Immature natural killer cell (primary cell): ENCODE measurements at regions not wholly inside any gene's neighbourhood (a gene's known extent, or its start where the extent isn't known, plus 50 kb on each side); places are given as distances from the start of the nearest gene placed in this dataset.
"Not testable (repeated sequence)": the region's sequence is repeated elsewhere in the genome, so short reads cannot be mapped to it uniquely, and the experiment has no call there.

Source experiments
- DNase-seq, 3 donors: peaks; one replicate each; pipeline ENCODE4 v3.0.0; 2022; ENCODE audit warnings: mixed read lengths in 1 of 3
- H3K27ac Mint-ChIP-seq, 6 donors: one replicate each; pipeline ENCODE4 v1.8.0; 2020; ENCODE audit warnings: mixed read lengths in 6 of 6, mild to moderate bottlenecking in 5 of 6, inconsistent platforms in 4 of 6, moderate library complexity in 3 of 6
- H3K27me3 Mint-ChIP-seq, 3 donors: one replicate each; pipeline ENCODE4 v1.8.0; 2020 to 2021; ENCODE audit warnings: low read depth in 3 of 3, mild to moderate bottlenecking in 3 of 3, mixed read lengths in 3 of 3, moderate library complexity in 3 of 3, inconsistent platforms in 1 of 3
- H3K36me3 Mint-ChIP-seq, 3 donors: one replicate each; pipeline ENCODE4 v1.8.0; 2020; ENCODE audit warnings: mixed read lengths in 3 of 3, inconsistent platforms in 2 of 3, mild to moderate bottlenecking in 2 of 3
- H3K4me1 Mint-ChIP-seq, 2 donors: one replicate each; pipeline ENCODE4 v1.8.0; 2020; ENCODE audit warnings: inconsistent platforms in 2 of 2, mild to moderate bottlenecking in 2 of 2, mixed read lengths in 2 of 2, moderate library complexity in 1 of 2
- H3K4me3 Mint-ChIP-seq, 5 donors: one replicate each; pipeline ENCODE4 v1.8.0; 2020; ENCODE audit warnings: mild to moderate bottlenecking in 5 of 5, mixed read lengths in 5 of 5, inconsistent platforms in 3 of 5, moderate library complexity in 3 of 5
- H3K9me3 Mint-ChIP-seq, 6 donors: one replicate each; pipeline ENCODE4 v1.8.0; 2020; ENCODE audit warnings: mild to moderate bottlenecking in 6 of 6, mixed read lengths in 6 of 6, inconsistent platforms in 4 of 6, moderate library complexity in 3 of 6

- no peak overlapping the region for H3K4me3 Mint-ChIP-seq
- H3K36me3 Mint-ChIP-seq = peaks cover 0 to 9% (median 0%) of the 10 kb centered on the region in 3 donors
- no peak overlapping the region for H3K27ac Mint-ChIP-seq
- no peaks in the 10 kb centered on the region for H3K4me1 Mint-ChIP-seq
- peaks cover 0 to 11% (median under 1%) of the 10 kb centered on the region in 6 donors for H3K9me3 Mint-ChIP-seq
- peaks cover 2% of the 10 kb centered on the region in 3 donors for H3K27me3 Mint-ChIP-seq
- no peak for DNase-seq
Measured at GRCh38 chr4:105036991-105037390, 109.7 kb upstream of the TET2 start.

GRCh38 chr4:105042451-105042850, 104.2 kb upstream of the TET2 start:
- Mint-ChIP-seq H3K4me1 (no peaks in the 10 kb centered on the region), H3K27ac (no peak overlapping the region), H3K9me3 (peaks cover 4 to 24% (median 9%) of the 10 kb centered on the region in 6 donors), H3K27me3 (peaks cover 0 to 2% (median 0%) of the 10 kb centered on the region in 3 donors), H3K4me3 (no peak overlapping the region), H3K36me3 (peaks cover 3 to 8% (median 3%) of the 10 kb centered on the region in 3 donors)
- no peak for DNase-seq

GRCh38 chr4:105050896-105051295, 95.8 kb upstream of the TET2 start:
- H3K36me3 Mint-ChIP-seq = peaks cover 0 to 24% (median 10%) of the 10 kb centered on the region in 3 donors
- no peak overlapping the region for H3K27ac Mint-ChIP-seq
- peaks cover 0 to 16% (median 12%) of the 10 kb centered on the region in 6 donors for H3K9me3 Mint-ChIP-seq
- DNase-seq = no peak
- peaks cover 0 to 3% (median 0%) of the 10 kb centered on the region in 3 donors for H3K27me3 Mint-ChIP-seq
- no peaks in the 10 kb centered on the region for H3K4me1 Mint-ChIP-seq
- H3K4me3 Mint-ChIP-seq = no peak overlapping the region

- Mint-ChIP-seq H3K36me3 (peaks cover 0 to 10% (median 2%) of the 10 kb centered on the region in 3 donors), H3K27ac (no peak overlapping the region), H3K4me3 (no peak overlapping the region), H3K27me3 (no peaks in the 10 kb centered on the region), H3K4me1 (peaks cover 14 to 15% of the 10 kb centered on the region in 2 donors), H3K9me3 (peaks cover 0 to 3% (median 2%) of the 10 kb centered on the region in 6 donors)
- no peak for DNase-seq
Measured at GRCh38 chr4:105057370-105058105, 89.1 kb upstream of the TET2 start.

- no peak overlapping the region for H3K27ac Mint-ChIP-seq
- no peak for DNase-seq
Measured at GRCh38 chr4:105058177-105058812, 88.4 kb upstream of the TET2 start.

GRCh38 chr4:105059337-105059736, 87.3 kb upstream of the TET2 start:
- no peaks in the 10 kb centered on the region for H3K36me3 Mint-ChIP-seq
- DNase-seq = no peak
- H3K4me1 Mint-ChIP-seq = peaks cover 14 to 15% of the 10 kb centered on the region in 2 donors
- H3K4me3 Mint-ChIP-seq = no peak overlapping the region
- no peaks in the 10 kb centered on the region for H3K9me3 Mint-ChIP-seq
- H3K27me3 Mint-ChIP-seq = no peaks in the 10 kb centered on the region
- H3K27ac Mint-ChIP-seq = no peak overlapping the region

More at GRCh38 chr4:105058177-105058812, 88.4 kb upstream of the TET2 start:
- H3K36me3 Mint-ChIP-seq = peaks cover 0 to 3% (median 0%) of the 10 kb centered on the region in 3 donors
- peaks cover 14 to 15% of the 10 kb centered on the region in 2 donors for H3K4me1 Mint-ChIP-seq
- no peak overlapping the region for H3K4me3 Mint-ChIP-seq
- no peaks in the 10 kb centered on the region for H3K27me3 Mint-ChIP-seq
- H3K9me3 Mint-ChIP-seq = no peaks in the 10 kb centered on the region

GRCh38 chr4:105060628-105061027, 86.0 kb upstream of the TET2 start:
- no peak overlapping the region for H3K27ac Mint-ChIP-seq
- DNase-seq = no peak
- H3K4me3 Mint-ChIP-seq = no peak overlapping the region
- H3K27me3 Mint-ChIP-seq = peaks cover 0 to 2% (median 0%) of the 10 kb centered on the region in 3 donors
- H3K36me3 Mint-ChIP-seq = no peaks in the 10 kb centered on the region
- no peaks in the 10 kb centered on the region for H3K9me3 Mint-ChIP-seq
- peaks cover 14 to 15% of the 10 kb centered on the region in 2 donors for H3K4me1 Mint-ChIP-seq

- DNase-seq = peak in 1 of 3 donors; percentile 4
- Mint-ChIP-seq H3K4me3 (peak overlapping the region in 2 of 5 donors; percentile 34 to 58), H3K9me3 (no peaks in the 10 kb centered on the region), H3K27ac (peak overlapping the region in 4 of 6 donors; percentile 26 to 77 (median 54)), H3K27me3 (peaks cover 0 to 2% (median 0%) of the 10 kb centered on the region in 3 donors), H3K36me3 (no peaks in the 10 kb centered on the region), H3K4me1 (peaks cover 14 to 15% of the 10 kb centered on the region in 2 donors)
Measured at GRCh38 chr4:105061136-105061696, 85.5 kb upstream of the TET2 start.

GRCh38 chr4:105061731-105062130, 84.9 kb upstream of the TET2 start:
- Mint-ChIP-seq H3K4me3 (peak overlapping the region in 2 of 5 donors; percentile 33 to 34), H3K4me1 (peaks cover 14 to 15% of the 10 kb centered on the region in 2 donors), H3K27ac (peak overlapping the region in 1 of 6 donors; percentile 41), H3K9me3 (no peaks in the 10 kb centered on the region), H3K27me3 (peaks cover 0 to 2% (median 0%) of the 10 kb centered on the region in 3 donors), H3K36me3 (no peaks in the 10 kb centered on the region)
- no peak for DNase-seq

GRCh38 chr4:105066401-105066800, 80.3 kb upstream of the TET2 start:
- H3K36me3 Mint-ChIP-seq = no peaks in the 10 kb centered on the region
- peaks cover 5 to 6% of the 10 kb centered on the region in 2 donors for H3K4me1 Mint-ChIP-seq
- DNase-seq = no peak
- H3K27me3 Mint-ChIP-seq = peaks cover 2 to 3% (median 3%) of the 10 kb centered on the region in 3 donors
- no peaks in the 10 kb centered on the region for H3K9me3 Mint-ChIP-seq
- H3K27ac Mint-ChIP-seq = no peak overlapping the region
- H3K4me3 Mint-ChIP-seq = no peak overlapping the region

GRCh38 chr4:105067431-105067830, 79.2 kb upstream of the TET2 start:
- H3K36me3 Mint-ChIP-seq = no peaks in the 10 kb centered on the region
- H3K4me3 Mint-ChIP-seq = no peak overlapping the region
- no peak for DNase-seq
- peaks cover 2 to 3% (median 3%) of the 10 kb centered on the region in 3 donors for H3K27me3 Mint-ChIP-seq
- no peaks in the 10 kb centered on the region for H3K9me3 Mint-ChIP-seq
- no peak overlapping the region for H3K27ac Mint-ChIP-seq
- H3K4me1 Mint-ChIP-seq = no peaks in the 10 kb centered on the region

GRCh38 chr4:105067946-105068345, 78.7 kb upstream of the TET2 start:
- H3K4me1 Mint-ChIP-seq = no peaks in the 10 kb centered on the region
- H3K36me3 Mint-ChIP-seq = no peaks in the 10 kb centered on the region
- DNase-seq = no peak
- H3K4me3 Mint-ChIP-seq = no peak overlapping the region
- peaks cover 2 to 3% (median 3%) of the 10 kb centered on the region in 3 donors for H3K27me3 Mint-ChIP-seq
- H3K9me3 Mint-ChIP-seq = no peaks in the 10 kb centered on the region
- H3K27ac Mint-ChIP-seq = no peak overlapping the region

- H3K36me3 Mint-ChIP-seq = no peaks in the 10 kb centered on the region
- no peaks in the 10 kb centered on the region for H3K4me1 Mint-ChIP-seq
- peaks cover 2 to 3% (median 3%) of the 10 kb centered on the region in 3 donors for H3K27me3 Mint-ChIP-seq
- no peaks in the 10 kb centered on the region for H3K9me3 Mint-ChIP-seq
- no peak overlapping the region for H3K4me3 Mint-ChIP-seq
- H3K27ac Mint-ChIP-seq = no peak overlapping the region
- DNase-seq = no peak
Measured at GRCh38 chr4:105068516-105068915, 78.2 kb upstream of the TET2 start.

- not testable (repeated sequence) for H3K4me3 Mint-ChIP-seq, DNase-seq, H3K4me1 Mint-ChIP-seq, H3K36me3 Mint-ChIP-seq, H3K27me3 Mint-ChIP-seq, H3K9me3 Mint-ChIP-seq
- H3K27ac Mint-ChIP-seq = peak overlapping the region in 1 of 6 donors; percentile 26
Measured at GRCh38 chr4:105072095-105072494, 74.6 kb upstream of the TET2 start.
